Neuronal stem cell (in vitro differentiated cells): ENCODE measurements at regions not wholly inside any gene's neighbourhood (a gene's known extent, or its start where the extent isn't known, plus 50 kb on each side); places are given as distances from the start of the nearest gene placed in this dataset.

ENCODE experiments used
- DNase-seq: peaks from one replicate; pipeline ENCODE4 v3.0.0-alpha.2; 2013; ENCODE audit warnings: low spot score
- H2AFZ ChIP-seq: one replicate; pipeline ENCODE4 v1.6.1; 2013; ENCODE audit warnings: mild to moderate bottlenecking, low read length, inconsistent platforms
- H2AK5ac ChIP-seq: 2 replicates; pipeline ENCODE4 v1.6.1; 2013; ENCODE audit warnings: low read depth, mild to moderate bottlenecking, inconsistent platforms, low read length, moderate library complexity, mixed read lengths
- H2BK120ac ChIP-seq: 2 replicates; pipeline ENCODE4 v1.6.1; 2013; ENCODE audit warnings: low read depth, mild to moderate bottlenecking, inconsistent platforms, low read length, moderate library complexity, mixed read lengths
- H2BK12ac ChIP-seq: one replicate; pipeline ENCODE4 v1.6.1; 2013; ENCODE audit warnings: low read length, inconsistent platforms
- H2BK15ac ChIP-seq: 2 replicates; pipeline ENCODE4 v1.6.1; 2013; ENCODE audit warnings: mild to moderate bottlenecking, low read length, inconsistent platforms, mixed read lengths
- H2BK5ac ChIP-seq: one replicate; pipeline ENCODE4 v1.6.1; 2013; ENCODE audit warnings: inconsistent platforms, mild to moderate bottlenecking, low read length, moderate library complexity
- H3K14ac ChIP-seq: one replicate; pipeline ENCODE4 v1.6.1; 2013; ENCODE audit warnings: low read length, inconsistent platforms
- H3K18ac ChIP-seq: 2 replicates; pipeline ENCODE4 v1.6.1; 2013; ENCODE audit warnings: low read length, inconsistent platforms
- H3K23ac ChIP-seq: 2 replicates; pipeline ENCODE4 v1.6.1; 2013; ENCODE audit warnings: low read depth, mild to moderate bottlenecking, mixed read lengths, low read length, inconsistent platforms; ENCODE audit not compliant: poor library complexity
- H3K27ac ChIP-seq: replicated peaks from 3 replicates; pipeline ENCODE4 v1.5.1; 2013; ENCODE audit warnings: low read length, inconsistent platforms
- H3K27me3 ChIP-seq, 3 experiments: 2 replicates each; pipeline ENCODE4 v1.6.1; 2013; ENCODE audit warnings: low read length in 3 of 3, mild to moderate bottlenecking in 2 of 3, inconsistent platforms in 1 of 3, low read depth in 1 of 3, mixed read lengths in 1 of 3, moderate library complexity in 1 of 3; ENCODE audit not compliant: control insufficient read depth in 3 of 3, insufficient read depth in 3 of 3
- H3K36me3 ChIP-seq, 2 donors: replicated peaks in 1 of 2; 2 replicates each; pipeline ENCODE4 v1.6.1; 2013; ENCODE audit warnings: low read length in 2 of 2; ENCODE audit not compliant: control insufficient read depth in 2 of 2, insufficient read depth in 2 of 2
- H3K4ac ChIP-seq: 2 replicates; pipeline ENCODE4 v1.6.1; 2013; ENCODE audit warnings: inconsistent platforms, mild to moderate bottlenecking, low read length, moderate library complexity
- H3K4me1 ChIP-seq, 2 donors: 1 replicate in 1 of 2; 2 replicates in 1 of 2; pipeline ENCODE4 v1.6.1; 2013; ENCODE audit warnings: low read length in 2 of 2, low read depth in 1 of 2; ENCODE audit not compliant: control insufficient read depth in 2 of 2, insufficient read depth in 1 of 2
- H3K4me2 ChIP-seq: one replicate; pipeline ENCODE4 v1.6.1; 2013; ENCODE audit warnings: mild to moderate bottlenecking, low read length, inconsistent platforms; ENCODE audit not compliant: insufficient read depth, poor library complexity, severe bottlenecking
- H3K4me3 ChIP-seq, 2 donors: 2 replicates each; pipeline ENCODE4 v1.5.1; 2013; ENCODE audit warnings: low read length in 2 of 2, mild to moderate bottlenecking in 2 of 2, inconsistent platforms in 1 of 2, moderate library complexity in 1 of 2
- H3K79me1 ChIP-seq: one replicate; pipeline ENCODE4 v1.6.1; 2013; ENCODE audit warnings: low read depth, mild to moderate bottlenecking, inconsistent platforms, low read length, moderate library complexity
- H3K9ac ChIP-seq: one replicate; pipeline ENCODE4 v1.6.1; 2013; ENCODE audit warnings: mild to moderate bottlenecking, low read depth, low read length, inconsistent platforms; ENCODE audit not compliant: poor library complexity
- H3K9me3 ChIP-seq, 2 donors: replicated peaks in 1 of 2; 2 replicates each; pipeline versions ENCODE3 to v1.6.1; 2013; ENCODE audit warnings: low read length in 2 of 2, mild to moderate bottlenecking in 2 of 2, inconsistent platforms in 1 of 2, low read depth in 1 of 2, mixed read lengths in 1 of 2, moderate library complexity in 1 of 2; ENCODE audit not compliant: control insufficient read depth in 2 of 2, insufficient read depth in 1 of 2
- H4K8ac ChIP-seq: one replicate; pipeline ENCODE4 v1.6.1; 2013; ENCODE audit warnings: low read depth, mild to moderate bottlenecking, inconsistent platforms, low read length, moderate library complexity
- H4K91ac ChIP-seq: one replicate; pipeline ENCODE4 v1.6.1; 2013; ENCODE audit warnings: low read length, low read depth, mild to moderate bottlenecking, inconsistent platforms; ENCODE audit not compliant: poor library complexity
- WGBS, 2 donors: extraction: QIAGEN DNeasy Blood & Tissue Kit; methylation state at CpG; one replicate each; pipeline ENCODE4 v1.1.7; 2013; ENCODE audit warnings: missing lambda C conversion rate in 2 of 2, mixed read lengths in 1 of 2; ENCODE audit not compliant: insufficient read length in 2 of 2, insufficient replicate concordance in 1 of 2; ENCODE audit errors: extremely low coverage in 2 of 2; 5-methylcytosine and 5-hydroxymethylcytosine counted together

- Histone ChIP-seq H4K8ac (no peak overlapping the region), H3K79me1 (no peaks in the 10 kb centered on the region), H3K4me3 (no peak overlapping the region), H2BK5ac (no peak overlapping the region), H3K4me1 (no peaks in the 10 kb centered on the region), H2AK5ac (no peak overlapping the region), H3K4ac (no peak overlapping the region), H3K18ac (no peak overlapping the region), H3K27me3 (no peaks in the 10 kb centered on the region), H2BK12ac (no peak overlapping the region), H3K9ac (no peak overlapping the region), H2BK120ac (no peak overlapping the region), H4K91ac (no peak overlapping the region), H2AFZ (no peak overlapping the region), H3K36me3 (no peaks in the 10 kb centered on the region), H3K23ac (no peak overlapping the region), H3K4me2 (no peak overlapping the region), H3K27ac (no peak overlapping the region), H3K14ac (no peak overlapping the region), H2BK15ac (no peak overlapping the region), H3K9me3 (peaks cover 0 to 2% of the 10 kb centered on the region in 2 donors)
- WGBS, 2 donors: 100% methylated on average over 1 of the region's 6 CpGs; no CpG with 5 or more reads in 1 of the 2 donors
- DNase-seq: no peak
Measured at GRCh38 chr7:17075601-17076255, 193.9 kb upstream of the AGR3 start.

- no peak for DNase-seq
- Histone ChIP-seq H3K18ac (no peak overlapping the region), H2BK15ac (no peak overlapping the region), H4K8ac (no peak overlapping the region), H3K36me3 (no peaks in the 10 kb centered on the region), H3K4me3 (no peak overlapping the region), H3K27ac (no peak overlapping the region), H3K4me1 (no peaks in the 10 kb centered on the region), H2BK120ac (no peak overlapping the region), H3K27me3 (no peaks in the 10 kb centered on the region), H2BK12ac (no peak overlapping the region), H4K91ac (no peak overlapping the region), H3K14ac (no peak overlapping the region), H3K4me2 (no peak overlapping the region), H2AFZ (no peak overlapping the region), H3K23ac (no peak overlapping the region), H3K4ac (no peak overlapping the region), H3K9me3 (peaks cover 0 to 3% of the 10 kb centered on the region in 2 donors), H2BK5ac (no peak overlapping the region), H3K79me1 (no peaks in the 10 kb centered on the region), H3K9ac (no peak overlapping the region), H2AK5ac (no peak overlapping the region)
- WGBS, 2 donors: no CpG with 5 or more reads among the region's 6 CpGs
Measured at GRCh38 chr7:17078298-17078697, 196.5 kb upstream of the AGR3 start.

- Histone ChIP-seq H4K91ac (no peak overlapping the region), H3K27me3 (no peaks in the 10 kb centered on the region), H3K27ac (no peak overlapping the region), H3K9me3 (peaks cover 0 to 3% of the 10 kb centered on the region in 2 donors), H2BK12ac (no peak overlapping the region), H3K4me3 (no peak overlapping the region), H4K8ac (no peak overlapping the region), H2BK5ac (no peak overlapping the region), H2AK5ac (no peak overlapping the region), H2BK15ac (no peak overlapping the region), H3K23ac (no peak overlapping the region), H2AFZ (no peak overlapping the region), H3K4me1 (no peaks in the 10 kb centered on the region), H3K79me1 (no peaks in the 10 kb centered on the region), H2BK120ac (no peak overlapping the region), H3K14ac (no peak overlapping the region), H3K18ac (no peak overlapping the region), H3K36me3 (no peaks in the 10 kb centered on the region), H3K4me2 (no peak overlapping the region), H3K4ac (no peak overlapping the region), H3K9ac (no peak overlapping the region)
- no CpG with 5 or more reads among the region's 4 CpGs for WGBS, 2 donors
- DNase-seq: no peak
Measured at GRCh38 chr7:17083392-17084165, 201.8 kb upstream of the AGR3 start.

GRCh38 chr7:17084166-17084475 is 202.3 kb upstream of the AGR3 start:
- Histone ChIP-seq H4K91ac (no peak overlapping the region), H3K27ac (no peak overlapping the region), H3K4me2 (no peak overlapping the region), H2BK12ac (no peak overlapping the region), H3K9me3 (peaks cover 0 to 3% of the 10 kb centered on the region in 2 donors), H3K23ac (no peak overlapping the region), H3K18ac (no peak overlapping the region), H2BK120ac (no peak overlapping the region), H3K14ac (no peak overlapping the region), H2AK5ac (no peak overlapping the region), H3K36me3 (no peaks in the 10 kb centered on the region), H3K79me1 (no peaks in the 10 kb centered on the region), H3K9ac (no peak overlapping the region), H3K4me1 (no peaks in the 10 kb centered on the region), H2BK5ac (no peak overlapping the region), H2AFZ (no peak overlapping the region), H3K4ac (no peak overlapping the region), H3K27me3 (no peaks in the 10 kb centered on the region), H3K4me3 (no peak overlapping the region), H4K8ac (no peak overlapping the region), H2BK15ac (no peak overlapping the region)
- no peak for DNase-seq
- WGBS, 2 donors: no CpG with 5 or more reads among the region's 1 CpG
